HG03469 (cell line): ENCODE measurements at regions not wholly inside any gene's neighbourhood (a gene's known extent, or its start where the extent isn't known, plus 50 kb on each side); places are given as distances from the start of the nearest gene placed in this dataset.
A peak's percentile ranks its signal among the peaks of the same experiment; 100 is the strongest.

Source experiments
- ATAC-seq: cut with Tn5 transposase; IDR thresholded peaks from one replicate; pipeline ENCODE4 v1.9.1; 2021; ENCODE audit warnings: mild to moderate bottlenecking, moderate library complexity, moderate number of reproducible peaks; ENCODE audit not compliant: unreplicated experiment

DNA sequence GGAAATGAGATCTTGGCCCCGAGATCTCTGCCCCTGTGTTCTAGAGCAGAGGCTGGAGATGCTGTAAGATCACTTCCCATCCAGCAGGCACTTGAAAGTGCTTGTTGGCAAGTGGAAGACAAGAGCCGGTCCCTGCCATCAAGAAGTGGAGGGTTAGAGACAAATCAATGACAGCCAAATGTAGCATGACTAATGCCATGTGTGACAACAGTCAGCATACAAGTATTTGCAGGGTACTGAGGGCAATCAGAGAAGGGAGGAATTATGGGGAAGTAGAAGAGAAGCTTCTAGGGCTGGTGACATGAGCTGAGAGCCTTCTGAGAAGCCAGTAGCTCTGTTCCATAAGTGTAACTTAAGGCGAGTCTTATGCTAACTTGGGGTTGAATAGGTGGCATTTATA lies 58.6 kb downstream of the TMEM17 start:
- no peak for ATAC-seq

DNA sequence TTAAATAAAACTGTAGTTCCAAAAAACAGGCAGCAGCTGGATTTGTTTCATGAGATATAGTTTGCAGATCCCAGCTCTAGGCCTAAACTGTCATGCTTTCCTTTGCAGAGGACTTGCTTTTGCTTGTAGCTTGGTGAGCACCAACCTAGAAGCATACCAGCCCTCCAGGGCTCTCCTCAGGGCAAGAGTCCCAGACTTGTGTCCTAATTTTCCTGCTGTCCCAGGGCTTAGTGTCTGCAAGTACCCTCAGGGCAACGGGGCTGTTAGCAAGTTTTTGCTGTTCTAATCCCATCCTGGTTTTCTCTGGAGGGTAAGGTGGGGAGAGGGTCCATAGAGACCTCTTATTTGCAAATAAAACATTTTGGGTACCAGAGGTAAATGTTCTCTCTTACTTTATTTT lies 59.5 kb downstream of the TMEM17 start:
- no peak for ATAC-seq

GRCh38 chr2:62443886-62444285 lies 62.1 kb downstream of the TMEM17 start:
- ATAC-seq: no peak

GRCh38 chr2:62443471-62443870 lies 62.5 kb downstream of the TMEM17 start:
- ATAC-seq: no peak

DNA sequence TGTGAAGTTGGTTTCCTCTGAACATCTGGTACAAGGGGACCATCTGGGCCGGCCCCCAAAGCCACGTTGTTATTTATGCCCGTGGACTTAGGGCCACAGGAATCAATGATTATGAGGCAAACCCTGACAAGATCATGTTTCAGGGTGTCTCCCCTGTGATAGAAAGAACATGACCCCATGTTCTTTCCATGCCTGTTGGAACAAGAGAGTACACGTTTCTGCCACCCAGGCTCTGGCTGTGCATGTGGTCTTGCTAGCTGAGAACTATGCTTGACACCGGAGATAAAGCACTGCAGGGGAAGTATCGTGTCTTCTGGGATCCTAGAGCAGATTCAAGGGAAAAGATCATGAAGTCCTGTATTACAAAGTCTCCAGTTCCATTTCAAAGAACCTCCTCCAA lies 64.2 kb downstream of the TMEM17 start:
- ATAC-seq: no peak

DNA sequence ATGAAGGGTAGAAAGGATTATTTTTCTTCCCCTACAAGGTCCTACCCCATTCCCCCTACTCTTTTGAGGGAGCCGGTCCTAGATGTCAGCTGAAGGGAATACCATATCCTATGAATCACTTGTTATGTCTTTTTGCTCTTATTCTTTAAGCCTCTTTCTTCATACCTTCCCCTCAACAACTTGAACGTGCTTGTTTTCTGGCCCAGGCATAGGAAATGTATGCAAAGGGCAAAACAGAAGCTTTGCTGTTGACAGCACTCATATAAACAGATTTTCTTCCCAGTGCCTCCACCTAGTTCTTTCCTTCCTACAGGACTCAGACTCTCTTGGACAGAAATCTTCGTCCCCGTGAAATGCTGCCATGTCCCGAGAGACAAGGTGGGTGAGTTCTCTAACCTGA lies 64.6 kb downstream of the TMEM17 start:
- no peak for ATAC-seq

GRCh38 chr2:62440281-62440946 lies 65.6 kb downstream of the TMEM17 start:
- no peak for ATAC-seq

DNA sequence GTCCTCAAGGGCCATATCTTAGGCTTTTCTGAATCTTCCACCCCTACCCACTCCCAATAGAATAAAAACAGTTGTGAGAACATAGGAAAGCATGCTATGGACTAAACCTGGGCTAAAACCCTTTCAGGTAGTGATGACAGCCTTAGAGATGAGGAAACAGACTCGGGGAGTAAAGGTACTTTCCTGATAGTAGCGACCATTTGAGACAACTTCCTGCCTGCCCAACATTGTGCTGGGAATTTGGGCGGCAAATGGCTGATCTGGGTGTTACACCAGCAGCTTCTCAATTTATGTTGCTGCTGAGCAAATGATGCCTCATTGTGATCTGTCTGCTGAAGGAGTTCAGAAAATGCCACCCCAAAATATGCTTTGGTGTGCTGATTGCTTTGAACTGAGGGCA lies 66.6 kb downstream of the TMEM17 start:
- ATAC-seq: no peak

- no peak for ATAC-seq
These were observed 68.2 kb downstream of the TMEM17 start for GRCh38 chr2:62437785-62438184.

GRCh38 chr2:62435720-62436119 lies 70.3 kb downstream of the TMEM17 start:
- peak; percentile 79 for ATAC-seq

DNA sequence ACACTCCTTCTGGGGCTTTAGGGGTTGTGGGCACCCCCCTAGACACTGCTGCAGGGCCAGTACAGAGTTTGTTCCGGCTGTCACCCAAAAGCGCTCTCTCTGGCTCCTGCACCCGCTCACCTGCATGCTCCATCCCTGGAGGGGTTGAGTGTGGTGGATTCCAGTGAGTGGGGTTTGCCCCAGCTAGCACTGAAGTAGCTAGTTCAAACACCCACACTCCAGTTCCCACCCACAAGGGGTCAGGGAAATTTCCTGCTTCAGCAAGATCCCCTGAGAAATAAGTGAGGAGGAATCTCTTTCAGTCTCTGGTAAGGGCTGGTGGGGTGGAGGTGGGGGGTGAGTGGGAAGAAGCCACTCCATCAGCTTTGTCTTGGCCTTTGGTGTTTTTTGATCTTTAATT lies 73.6 kb downstream of the TMEM17 start:
- no peak for ATAC-seq

- ATAC-seq: no peak
These were observed 74.5 kb downstream of the TMEM17 start for GRCh38 chr2:62431512-62431911.

DNA sequence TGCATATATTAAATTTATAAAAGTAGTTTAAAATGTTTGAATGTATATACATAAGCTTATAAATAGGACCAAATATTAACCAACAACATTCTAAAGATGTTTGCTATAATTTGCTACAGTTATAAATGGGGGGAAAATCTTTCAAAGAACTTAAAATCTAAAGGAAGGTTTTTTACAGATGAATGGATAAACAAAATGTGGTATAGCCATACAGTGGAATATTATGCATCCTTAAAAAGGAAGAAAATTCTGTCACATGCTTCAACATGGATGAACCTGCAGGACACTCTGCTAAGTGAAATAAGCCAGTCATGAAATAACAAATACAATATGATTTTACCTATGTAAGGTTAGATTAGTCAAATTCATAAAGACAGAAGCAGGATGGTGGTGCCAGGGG lies 75.8 kb downstream of the TMEM17 start:
- ATAC-seq: no peak

DNA sequence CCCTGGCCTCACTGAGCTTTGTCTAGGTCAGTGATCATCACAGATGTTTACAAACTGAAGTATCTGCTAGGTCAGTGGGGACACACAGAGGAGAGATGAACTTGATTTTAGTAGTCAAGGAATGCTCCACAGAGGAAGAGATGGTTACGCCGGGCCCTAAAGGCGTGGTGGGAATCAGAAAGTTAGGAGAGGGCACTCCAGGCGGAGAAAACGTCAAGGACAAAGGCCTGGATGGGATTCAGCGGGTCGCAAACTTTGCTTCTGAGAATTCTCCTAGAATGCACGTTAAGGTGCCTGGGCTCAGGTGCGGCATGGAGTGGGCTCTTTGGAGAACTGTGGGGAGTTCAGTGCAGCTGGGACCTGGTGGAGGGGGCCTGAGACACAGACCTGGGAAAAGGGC lies 78.8 kb downstream of the TMEM17 start:
- no peak for ATAC-seq

GRCh38 chr2:62426154-62426912 lies 79.7 kb downstream of the TMEM17 start:
- no peak for ATAC-seq

GRCh38 chr2:62425684-62426083 lies 80.3 kb downstream of the TMEM17 start:
- ATAC-seq: no peak

- no peak for ATAC-seq
These were observed 81.1 kb downstream of the TMEM17 start for GRCh38 chr2:62424899-62425298.

- no peak for ATAC-seq
These were observed 82.0 kb downstream of the TMEM17 start for GRCh38 chr2:62423883-62424458.

- no peak for ATAC-seq
These were observed 82.8 kb downstream of the TMEM17 start for GRCh38 chr2:62423235-62423634.

DNA sequence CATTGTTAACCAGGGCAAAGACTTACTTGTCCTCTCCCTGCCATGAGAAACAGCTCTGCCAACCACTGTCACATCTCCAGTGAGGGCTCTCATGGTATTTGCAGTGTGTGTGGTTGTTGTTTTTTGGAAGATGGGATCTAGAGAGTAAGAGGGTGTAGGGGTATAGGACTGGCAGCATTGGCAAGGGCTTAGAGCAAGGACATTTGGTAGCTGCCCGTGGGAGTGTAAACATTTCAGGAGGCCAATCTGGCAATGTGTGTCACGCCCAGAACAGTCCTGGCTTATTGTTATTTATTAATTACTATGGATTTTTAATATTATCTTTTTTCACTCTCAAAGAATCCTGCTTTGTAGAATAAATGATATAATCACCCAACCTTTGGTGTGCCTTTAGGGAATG lies 90.5 kb downstream of the TMEM17 start:
- ATAC-seq: no peak

GRCh38 chr2:62415019-62415431 lies 91.0 kb downstream of the TMEM17 start:
- no peak for ATAC-seq

DNA sequence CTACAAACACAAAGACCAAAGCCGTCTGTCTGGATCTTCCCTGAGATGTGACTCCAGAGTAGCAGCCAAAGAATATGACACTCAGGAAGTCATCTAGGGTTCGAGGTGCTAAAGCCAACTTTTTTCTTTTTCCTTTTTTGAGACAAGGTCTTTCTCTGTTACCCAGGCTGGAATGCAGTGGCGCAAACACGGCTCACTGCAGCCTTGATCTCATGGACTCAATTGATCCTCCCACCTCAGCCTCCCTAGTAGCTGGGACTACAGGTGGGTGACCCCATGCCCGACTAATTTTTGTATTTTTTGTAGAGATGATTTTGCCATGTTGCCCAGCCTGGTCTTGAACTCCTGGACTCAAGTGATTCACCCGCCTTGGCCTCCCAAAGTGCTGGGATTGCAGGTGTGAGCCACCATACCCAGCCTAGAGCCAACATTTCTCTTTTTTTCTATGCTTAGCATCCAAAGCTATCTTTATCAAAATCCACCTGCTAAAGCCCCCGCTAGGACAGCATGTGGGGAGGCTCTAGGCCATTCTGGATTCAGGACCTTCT lies 92.8 kb downstream of the TMEM17 start:
- ATAC-seq: no peak
